ENCODE measurements at regions not wholly inside any gene's neighbourhood (a gene's known extent, or its start where the extent isn't known, plus 50 kb on each side); places are given as distances from the start of the nearest gene placed in this dataset.

GRCh38 chr5:126189862-126190261 lies 233.3 kb upstream of the GRAMD2B start:
- WGBS = 83% methylated on average over 4 of the region's 4 CpGs
- H3K4me1 ChIP-seq = no peaks in the 10 kb centered on the region
- DNase-seq (ENCODE audit: extremely low spot score) = no peak
- H3K9me3 ChIP-seq = peaks cover 0 to 6% (median 0%) of the 10 kb centered on the region in 4 donors
- H3K4me3 ChIP-seq = no peak overlapping the region
- intact Hi-C loops (cut with DNase I) = no loop called here
- TF ChIP-seq POLR2AphosphoS5 (IDR thresholded peaks at IDR 0.05) = no peak
- no peak for TF ChIP-seq EP300 (IDR thresholded peaks at IDR 0.05)
- no peak for TF ChIP-seq POLR2A (IDR thresholded peaks at IDR 0.05; ENCODE audit: low read depth)
- no peak for TF ChIP-seq CTCF (IDR thresholded peaks at IDR 0.05)
- H3K27me3 ChIP-seq = no peaks in the 10 kb centered on the region
- H3K27ac ChIP-seq (replicated peaks in 1 of 4) = no peak overlapping the region
- H3K36me3 ChIP-seq = no peaks in the 10 kb centered on the region

GRCh38 chr5:126192226-126192625 lies 231.0 kb upstream of the GRAMD2B start:
- WGBS = 90% methylated on average over 4 of the region's 4 CpGs

GRCh38 chr5:126195410-126196100 lies 227.7 kb upstream of the GRAMD2B start:
- no peak overlapping the region for H3K27ac ChIP-seq (replicated peaks in 1 of 4)
- no peak for DNase-seq (ENCODE audit: extremely low spot score)
- TF ChIP-seq POLR2AphosphoS5 (IDR thresholded peaks at IDR 0.05) (no peak), POLR2A (IDR thresholded peaks at IDR 0.05; ENCODE audit: low read depth) (no peak), EP300 (IDR thresholded peaks at IDR 0.05) (no peak), CTCF (IDR thresholded peaks at IDR 0.05) (no peak)
- no peaks in the 10 kb centered on the region for H3K36me3 ChIP-seq
- no peak overlapping the region for H3K4me3 ChIP-seq
- H3K4me1 ChIP-seq = peaks cover 0 to 10% (median 9%) of the 10 kb centered on the region in 4 donors
- no peaks in the 10 kb centered on the region for H3K27me3 ChIP-seq
- intact Hi-C loops (cut with DNase I) = no loop called here
- 70% methylated on average over 5 of the region's 5 CpGs for WGBS
- H3K9me3 ChIP-seq = no peaks in the 10 kb centered on the region

More at GRCh38 chr5:126192226-126192625, 231.0 kb upstream of the GRAMD2B start:
- no peak for DNase-seq (ENCODE audit: extremely low spot score)
- intact Hi-C loops (cut with DNase I) = no loop called here
- Histone ChIP-seq H3K27ac (replicated peaks in 1 of 4) (no peak overlapping the region), H3K9me3 (no peaks in the 10 kb centered on the region), H3K4me3 (no peak overlapping the region), H3K27me3 (no peaks in the 10 kb centered on the region), H3K4me1 (peaks cover 0 to 10% (median 9%) of the 10 kb centered on the region in 4 donors), H3K36me3 (no peaks in the 10 kb centered on the region)
- no peak for TF ChIP-seq POLR2A (IDR thresholded peaks at IDR 0.05; ENCODE audit: low read depth)
- no peak for TF ChIP-seq EP300 (IDR thresholded peaks at IDR 0.05)
- TF ChIP-seq CTCF (IDR thresholded peaks at IDR 0.05) = no peak
- TF ChIP-seq POLR2AphosphoS5 (IDR thresholded peaks at IDR 0.05) = no peak

- Histone ChIP-seq H3K4me1 (peaks cover 0 to 10% (median 9%) of the 10 kb centered on the region in 4 donors), H3K4me3 (no peak overlapping the region), H3K27me3 (no peaks in the 10 kb centered on the region), H3K36me3 (no peaks in the 10 kb centered on the region), H3K9me3 (no peaks in the 10 kb centered on the region), H3K27ac (replicated peaks in 1 of 4) (no peak overlapping the region)
- intact Hi-C loops (cut with DNase I) = no loop called here
- 59% methylated on average over 2 of the region's 2 CpGs for WGBS
- TF ChIP-seq POLR2A (IDR thresholded peaks at IDR 0.05; ENCODE audit: low read depth) (no peak), EP300 (IDR thresholded peaks at IDR 0.05) (no peak), POLR2AphosphoS5 (IDR thresholded peaks at IDR 0.05) (no peak), CTCF (IDR thresholded peaks at IDR 0.05) (no peak)
- no peak for DNase-seq (ENCODE audit: extremely low spot score)
Observed at GRCh38 chr5:126198531-126198930, 224.7 kb upstream of the GRAMD2B start.

GRCh38 chr5:126199467-126199866 lies 223.7 kb upstream of the GRAMD2B start:
- Histone ChIP-seq H3K4me3 (no peak overlapping the region), H3K4me1 (peaks cover 0 to 10% (median 9%) of the 10 kb centered on the region in 4 donors), H3K36me3 (no peaks in the 10 kb centered on the region), H3K9me3 (no peaks in the 10 kb centered on the region), H3K27ac (replicated peaks in 1 of 4) (no peak overlapping the region), H3K27me3 (no peaks in the 10 kb centered on the region)
- 81% methylated on average over 4 of the region's 4 CpGs for WGBS
- no peak for TF ChIP-seq POLR2AphosphoS5 (IDR thresholded peaks at IDR 0.05)
- no peak for TF ChIP-seq POLR2A (IDR thresholded peaks at IDR 0.05; ENCODE audit: low read depth)
- no peak for TF ChIP-seq CTCF (IDR thresholded peaks at IDR 0.05)
- TF ChIP-seq EP300 (IDR thresholded peaks at IDR 0.05) = no peak
- intact Hi-C loops (cut with DNase I) = no loop called here
- no peak for DNase-seq (ENCODE audit: extremely low spot score)

Measured in esophagus muscularis mucosa (tissue), 4 donors.